Peyer's patch (tissue), 4 donors: ENCODE measurements at regions not wholly inside any gene's neighbourhood (a gene's known extent, or its start where the extent isn't known, plus 50 kb on each side); places are given as distances from the start of the nearest gene placed in this dataset.

Experiments used
- DNase-seq, 3 donors: peaks; one replicate each; pipeline ENCODE4 v3.0.0-alpha.2; 2017 to 2019
- H3K27ac ChIP-seq, 4 donors: fragments of 200-600 bp; sonication (generic); one replicate each; pipeline ENCODE4 v1.5.1; 2016 to 2019
- H3K27me3 ChIP-seq, 2 donors: fragments of 200-600 bp; sonication (generic); one replicate each; pipeline ENCODE4 v1.5.1; 2019
- H3K36me3 ChIP-seq, 3 donors: fragments of 200-600 bp; sonication (generic); one replicate each; pipeline ENCODE4 v1.5.1; 2016 to 2019
- H3K4me1 ChIP-seq, 4 donors: fragments of 200-600 bp; sonication (generic); one replicate each; pipeline ENCODE4 v1.5.1; 2016 to 2019
- H3K4me3 ChIP-seq, 4 donors: fragments of 200-600 bp; sonication (generic); 1 replicate in 3 of 4; 2 replicates in 1 of 4; pipeline ENCODE4 v1.5.1; 2016 to 2019; ENCODE audit warnings: mild to moderate bottlenecking in 1 of 4
- H3K9me3 ChIP-seq, 4 donors: fragments of 200-600 bp; sonication (generic); one replicate each; pipeline ENCODE4 v1.5.1; 2016 to 2019; ENCODE audit warnings: mild to moderate bottlenecking in 1 of 4
- CTCF ChIP-seq, 6 experiments: fragments of 450-650 bp in 4 of 6; fragments of 200-600 bp in 2 of 6; sonication (generic) in 1 of 6; IDR thresholded peaks; one replicate each; pipeline ENCODE4 v1.5.1; 2017 to 2019; ENCODE audit warnings: antibody characterized with exemption in 6 of 6, mild to moderate bottlenecking in 3 of 6, moderate library complexity in 1 of 6
- POLR2A ChIP-seq, 2 donors: fragments of 450-650 bp; IDR thresholded peaks; one replicate each; pipeline ENCODE4 v1.5.1; 2017; ENCODE audit warnings: antibody characterized with exemption in 2 of 2, mild to moderate bottlenecking in 2 of 2, moderate library complexity in 2 of 2

- H3K4me3 ChIP-seq: no peak overlapping the region
Observed at GRCh38 chr13:105019073-105019472, 1516.4 kb downstream of the EFNB2 start.

DNA sequence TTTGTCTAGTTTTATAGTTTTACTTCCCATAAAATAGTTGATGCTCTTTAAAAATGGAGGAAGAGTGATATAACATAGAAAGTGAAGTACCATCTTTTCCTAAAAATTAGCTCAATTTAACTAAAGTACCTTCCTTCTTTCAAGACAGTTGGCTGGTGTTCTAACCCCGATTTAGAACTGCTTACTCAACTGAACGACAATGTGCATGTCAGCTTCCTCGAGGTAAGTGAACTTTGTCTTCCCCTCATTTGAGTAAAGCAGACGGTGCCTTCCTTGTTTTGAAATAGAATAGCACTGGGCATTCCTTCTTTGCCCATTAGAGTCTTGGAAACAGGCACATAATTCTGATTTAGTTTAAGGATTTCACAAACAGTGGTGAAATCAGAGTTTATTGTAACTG lies 1519.2 kb downstream of the EFNB2 start:
- Histone ChIP-seq H3K27ac (no peak overlapping the region), H3K4me1 (no peaks in the 10 kb centered on the region), H3K4me3 (no peak overlapping the region), H3K36me3 (no peaks in the 10 kb centered on the region), H3K9me3 (no peaks in the 10 kb centered on the region), H3K27me3 (no peaks in the 10 kb centered on the region)
- no peak for DNase-seq
- no peak for TF ChIP-seq CTCF (IDR thresholded peaks at IDR 0.05)
- no peak for TF ChIP-seq POLR2A (IDR thresholded peaks at IDR 0.05)

More at GRCh38 chr13:105019073-105019472, 1516.4 kb downstream of the EFNB2 start:
- no peak for DNase-seq
- Histone ChIP-seq H3K27ac (no peak overlapping the region), H3K9me3 (no peaks in the 10 kb centered on the region), H3K4me1 (no peaks in the 10 kb centered on the region), H3K36me3 (no peaks in the 10 kb centered on the region), H3K27me3 (no peaks in the 10 kb centered on the region)
- TF ChIP-seq POLR2A (IDR thresholded peaks at IDR 0.05): no peak
- TF ChIP-seq CTCF (IDR thresholded peaks at IDR 0.05): no peak

DNA sequence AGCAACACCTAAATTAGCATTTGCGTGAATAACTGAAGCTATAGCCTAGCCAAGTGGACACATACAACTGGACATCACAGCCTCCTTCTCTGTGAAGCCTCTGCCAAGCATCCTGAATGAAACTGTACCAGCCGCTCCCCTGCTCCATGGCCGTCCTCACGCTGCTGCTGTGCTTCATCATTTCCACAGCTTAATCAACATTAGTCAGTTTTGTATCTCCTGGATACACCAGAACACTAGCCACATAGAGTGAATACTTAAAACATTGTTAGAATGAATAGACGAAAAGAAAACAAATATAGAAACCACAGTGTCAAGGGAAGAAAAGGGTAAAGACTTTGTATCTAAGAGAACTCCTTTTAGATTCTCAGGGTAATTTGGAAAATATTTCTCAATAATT lies 1526.9 kb downstream of the EFNB2 start:
- no peak for TF ChIP-seq CTCF (IDR thresholded peaks at IDR 0.05)
- no peak for TF ChIP-seq POLR2A (IDR thresholded peaks at IDR 0.05)
- H3K4me1 ChIP-seq: no peaks in the 10 kb centered on the region
- H3K36me3 ChIP-seq: no peaks in the 10 kb centered on the region
- DNase-seq: no peak
- H3K27ac ChIP-seq: no peak overlapping the region
- H3K4me3 ChIP-seq: no peak overlapping the region
- H3K27me3 ChIP-seq: no peaks in the 10 kb centered on the region
- H3K9me3 ChIP-seq: no peaks in the 10 kb centered on the region

GRCh38 chr13:105007166-105007808 lies 1528.2 kb downstream of the EFNB2 start:
- no peak overlapping the region for H3K27ac ChIP-seq
- H3K4me1 ChIP-seq: no peaks in the 10 kb centered on the region
- no peaks in the 10 kb centered on the region for H3K36me3 ChIP-seq
- H3K27me3 ChIP-seq: no peaks in the 10 kb centered on the region
- no peaks in the 10 kb centered on the region for H3K9me3 ChIP-seq
- TF ChIP-seq POLR2A (IDR thresholded peaks at IDR 0.05): no peak
- no peak for TF ChIP-seq CTCF (IDR thresholded peaks at IDR 0.05)
- DNase-seq: no peak
- no peak overlapping the region for H3K4me3 ChIP-seq

DNA sequence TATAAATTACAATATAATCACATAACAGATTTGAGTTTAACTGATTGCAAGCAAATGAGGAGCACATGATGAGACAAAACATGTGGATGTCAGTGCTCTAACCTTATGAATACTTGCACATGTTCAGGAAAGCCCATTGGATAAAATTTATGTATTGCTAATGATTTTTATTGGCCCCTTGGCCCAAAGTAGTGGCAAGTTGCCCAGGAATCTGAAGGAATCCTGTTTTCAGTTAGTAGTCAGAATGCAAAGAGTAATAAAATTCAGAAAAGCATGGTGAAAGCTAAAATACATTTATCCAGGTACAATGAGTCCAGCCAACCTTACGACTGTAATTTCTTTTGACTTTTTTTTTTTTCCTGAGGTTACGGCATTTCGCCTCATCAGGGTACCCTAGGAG lies 1539.4 kb downstream of the EFNB2 start:
- Histone ChIP-seq H3K27me3 (no peaks in the 10 kb centered on the region), H3K4me1 (no peaks in the 10 kb centered on the region), H3K4me3 (no peak overlapping the region)

More for the DNA sequence above, 1539.4 kb downstream of the EFNB2 start:
- DNase-seq: no peak
- TF ChIP-seq POLR2A (IDR thresholded peaks at IDR 0.05): no peak
- no peak for TF ChIP-seq CTCF (IDR thresholded peaks at IDR 0.05)
- H3K9me3 ChIP-seq: no peaks in the 10 kb centered on the region
- H3K36me3 ChIP-seq: no peaks in the 10 kb centered on the region
- H3K27ac ChIP-seq: no peak overlapping the region
